ENCODE measurements at regions not wholly inside any gene's neighbourhood (a gene's known extent, or its start where the extent isn't known, plus 50 kb on each side); places are given as distances from the start of the nearest gene placed in this dataset.

DNA sequence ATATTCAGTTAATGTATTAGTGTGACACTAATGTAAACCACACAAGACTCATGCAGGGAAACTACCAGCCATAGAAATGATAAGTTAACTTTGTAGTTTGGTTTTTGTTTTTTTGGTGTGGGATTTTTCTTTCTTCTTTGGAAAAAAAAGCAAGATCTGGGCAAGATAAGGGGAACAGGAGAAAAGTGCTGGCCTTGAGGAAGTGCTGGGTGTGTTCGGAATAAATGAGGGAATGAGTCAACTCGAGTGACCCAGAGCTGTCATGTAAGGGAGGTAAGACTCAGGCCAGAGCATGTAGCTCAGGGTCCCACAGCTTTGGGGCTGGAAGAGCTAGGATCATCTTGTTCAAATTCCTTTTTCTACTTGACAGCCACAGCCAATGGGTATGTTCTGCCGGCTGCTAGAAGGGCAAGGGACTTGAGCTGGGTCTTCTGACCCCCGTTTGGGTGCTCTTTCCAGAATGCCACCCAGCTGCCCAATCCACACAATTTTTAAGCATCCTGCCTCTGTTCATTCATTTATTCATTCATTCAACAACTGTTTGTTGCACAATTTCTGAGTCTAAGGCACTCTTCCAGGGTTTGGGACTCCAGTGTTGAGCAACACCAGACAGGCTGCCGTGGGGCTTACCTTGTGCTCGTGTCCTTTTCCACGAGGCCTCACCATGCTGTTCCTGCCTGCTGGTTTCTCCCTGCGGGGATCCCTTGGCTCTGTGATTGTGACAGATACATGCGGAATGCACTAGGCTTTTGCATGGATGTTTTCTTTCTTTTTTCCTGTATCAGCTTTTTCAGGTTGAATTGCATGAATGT is 54.5 kb downstream of the CLDN34 start:
- no peak for DNase-seq

DNA sequence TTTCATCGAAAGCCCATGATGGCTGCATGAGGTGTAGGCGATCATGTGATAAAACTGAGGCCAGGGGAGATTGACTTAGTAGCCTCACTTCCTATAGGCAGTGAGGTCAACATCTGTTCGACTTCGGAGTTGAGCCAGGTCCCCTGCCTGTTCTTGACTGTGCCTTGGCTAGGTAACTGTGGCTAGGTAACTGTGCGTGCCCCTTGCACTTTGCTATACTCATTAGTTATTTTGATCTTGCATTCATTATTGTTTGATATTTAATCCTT is 55.0 kb downstream of the CLDN34 start:
- no peak for DNase-seq

DNA sequence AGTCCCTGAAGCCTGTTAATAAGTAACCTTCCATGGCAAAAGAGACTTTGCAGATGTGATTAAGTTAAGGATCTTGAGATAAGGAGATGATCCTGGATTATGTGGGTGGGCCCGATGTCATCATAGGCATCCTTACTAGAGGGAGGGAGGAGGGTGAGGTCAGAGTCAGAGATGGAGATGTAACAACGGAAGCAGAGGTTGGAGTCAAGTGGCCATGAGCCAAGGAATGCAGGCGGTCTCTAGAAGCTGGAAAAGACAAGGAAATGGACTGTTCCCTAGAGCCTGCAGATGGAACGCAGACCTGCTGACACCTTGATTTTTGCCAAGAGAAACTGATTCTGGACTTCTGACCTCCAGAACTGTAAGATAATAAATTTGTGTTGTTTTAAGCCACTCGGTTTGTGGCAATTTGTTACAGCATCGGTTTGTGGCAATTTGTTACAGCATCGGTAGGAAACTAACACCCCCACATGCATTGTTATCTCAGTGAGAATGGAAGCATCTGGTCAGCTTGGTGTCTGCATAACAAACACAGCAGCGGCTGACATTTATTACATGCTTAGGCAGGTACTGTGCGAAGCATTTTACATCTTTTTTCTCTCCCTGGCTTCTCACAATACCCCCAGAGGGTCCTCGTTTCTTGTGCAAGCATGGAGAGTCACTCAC is 55.6 kb downstream of the CLDN34 start:
- no peak for DNase-seq

DNA sequence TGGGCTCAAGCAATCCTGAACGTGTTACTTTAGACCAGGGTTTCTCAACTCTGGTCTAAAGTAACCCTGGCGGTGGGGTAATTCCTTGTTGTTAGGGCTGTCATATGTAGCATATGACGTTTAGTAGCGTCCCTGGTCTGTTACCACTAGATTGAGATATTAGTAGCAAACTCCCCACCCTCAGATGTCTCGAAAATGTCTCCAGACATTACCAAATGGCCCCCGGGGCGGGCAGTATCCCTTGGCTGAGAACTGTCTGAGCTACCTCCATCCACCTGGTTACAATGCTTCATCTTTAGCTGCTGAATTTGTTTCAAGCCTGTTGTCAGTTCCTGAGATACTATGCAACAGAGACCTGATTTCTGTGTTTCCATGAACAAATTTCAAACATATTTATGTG is 56.7 kb downstream of the CLDN34 start:
- no peak for DNase-seq

DNA sequence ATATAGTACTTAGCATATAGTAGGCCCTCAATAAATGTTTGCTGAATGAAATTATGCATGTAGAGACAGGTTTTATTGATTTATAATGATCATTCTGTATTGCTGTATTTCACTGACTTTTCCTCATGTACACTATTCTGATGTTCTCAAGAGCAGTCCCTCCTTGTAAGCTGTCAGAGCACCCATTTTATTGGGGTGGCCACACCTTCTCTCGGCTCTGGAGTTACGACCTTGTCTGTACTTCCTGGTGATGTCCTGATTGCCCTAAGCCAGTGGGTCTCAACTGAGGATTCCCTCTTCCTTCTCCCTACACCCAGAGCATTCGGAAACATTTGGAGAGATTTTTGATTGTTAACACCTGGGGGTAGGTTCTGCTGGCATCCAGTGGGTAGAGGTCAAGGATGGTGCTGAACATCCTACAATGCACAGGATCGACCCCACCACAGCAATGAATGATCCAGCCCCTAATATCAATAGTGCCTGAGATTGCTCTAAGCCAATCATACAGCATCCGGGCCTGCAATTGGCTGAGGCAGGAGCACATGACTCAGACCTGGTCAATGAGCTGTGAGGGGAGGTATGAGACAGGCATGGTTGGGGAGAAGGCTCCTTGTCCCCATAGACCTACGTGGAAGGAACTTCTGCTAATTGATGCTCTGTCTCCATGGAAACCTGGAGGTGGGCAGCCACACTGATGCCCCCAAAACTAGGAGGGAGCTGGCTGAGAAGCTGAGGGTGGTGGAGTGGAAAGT is 58.8 kb downstream of the CLDN34 start:
- no peak for DNase-seq

DNA sequence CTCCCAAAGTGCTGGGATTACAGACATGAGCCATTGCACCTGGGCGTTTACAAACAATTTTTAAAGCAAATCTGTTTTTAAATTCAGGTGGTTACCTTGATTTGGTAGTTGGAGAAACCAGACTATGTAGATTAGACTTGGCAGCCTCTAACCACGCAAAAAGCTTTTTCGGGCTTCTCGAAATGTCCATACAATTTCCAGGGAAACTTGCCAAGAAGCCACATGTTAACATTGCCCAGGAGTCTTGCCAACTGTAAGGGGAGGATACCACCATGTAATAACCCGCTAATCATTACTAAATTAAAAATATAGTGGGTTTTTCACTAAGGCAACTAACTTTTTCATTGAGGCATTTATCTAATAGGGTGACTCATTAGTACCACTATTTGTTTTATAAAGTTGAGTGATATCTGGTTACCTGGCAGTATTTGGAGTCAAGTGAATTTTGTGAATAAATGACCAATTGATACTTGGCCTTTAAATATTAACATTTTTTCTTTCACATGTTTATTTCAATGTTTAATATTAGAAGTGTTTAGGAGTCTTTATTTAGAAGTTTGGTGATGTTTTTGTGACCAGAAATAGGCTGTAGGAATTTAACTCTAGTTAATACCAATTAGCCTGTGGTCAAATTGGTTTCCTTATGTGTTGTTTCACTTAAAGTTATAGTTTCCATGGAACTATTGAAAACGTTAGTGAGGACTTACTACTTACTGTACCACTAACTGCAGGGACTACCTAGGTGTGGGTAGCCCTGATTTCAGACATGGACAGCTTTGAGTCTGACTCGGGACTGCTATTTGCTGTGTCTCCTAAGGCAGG is 61.3 kb downstream of the CLDN34 start:
- DNase-seq = no peak

DNA sequence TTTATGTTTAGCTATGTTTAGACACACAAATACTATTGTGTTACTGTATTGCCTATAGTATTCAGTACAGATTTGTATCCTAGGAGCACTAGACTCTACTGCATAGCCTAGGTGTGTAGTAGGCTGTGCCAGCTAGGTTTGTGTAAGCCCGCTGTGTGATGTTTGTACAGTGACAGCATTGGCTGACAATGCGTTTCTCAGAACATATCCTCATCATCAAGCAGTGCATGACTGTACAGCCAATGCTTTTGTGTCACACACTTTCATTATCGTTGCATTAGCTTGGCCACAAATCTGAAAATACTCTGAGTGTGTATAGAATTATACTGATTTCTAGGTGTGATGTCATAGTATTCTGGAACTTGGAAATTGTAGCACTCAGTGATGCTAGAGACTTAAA is 63.4 kb downstream of the CLDN34 start:
- no peak for DNase-seq

DNA sequence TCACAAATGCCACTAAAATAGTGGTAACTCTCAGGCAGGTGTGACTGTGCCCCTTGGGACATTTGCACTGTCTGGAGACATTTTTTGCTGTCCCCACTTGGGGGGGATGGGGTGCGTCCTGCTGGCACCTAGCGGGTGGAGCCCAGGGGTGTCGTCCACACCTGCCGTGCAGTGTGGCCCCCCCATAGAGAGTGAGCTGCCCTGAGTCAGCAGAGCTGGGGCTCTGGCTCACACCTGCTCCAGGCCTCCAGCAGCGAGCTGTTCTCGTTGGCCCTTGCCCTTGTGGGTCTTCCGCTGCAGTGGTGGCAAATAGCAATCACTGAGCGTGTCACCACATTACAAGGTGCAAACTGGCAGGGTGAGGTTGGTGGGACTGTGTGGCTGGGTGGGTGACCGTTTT is 64.6 kb downstream of the CLDN34 start:
- DNase-seq = no peak

DNA sequence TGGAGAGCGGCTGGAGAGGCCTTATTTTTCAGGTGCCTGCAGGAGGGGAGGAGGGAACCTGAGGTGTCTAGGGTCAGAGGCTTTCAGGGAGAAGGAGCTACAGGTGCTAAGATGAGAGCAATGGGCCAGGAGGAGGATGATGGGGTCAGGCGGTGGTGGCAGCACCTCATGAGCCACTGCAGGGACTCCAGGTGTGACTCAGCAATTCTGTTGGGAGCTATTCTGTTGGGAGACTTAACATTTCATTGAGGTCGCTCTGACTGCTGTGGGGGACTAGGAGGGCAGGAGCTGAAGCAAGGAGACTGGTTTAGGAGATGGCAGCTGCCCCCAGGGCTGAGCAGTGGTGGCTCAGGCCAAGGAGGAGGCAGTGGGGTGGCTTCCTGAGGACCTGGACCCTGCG is 65.0 kb downstream of the CLDN34 start:
- DNase-seq = no peak

DNA sequence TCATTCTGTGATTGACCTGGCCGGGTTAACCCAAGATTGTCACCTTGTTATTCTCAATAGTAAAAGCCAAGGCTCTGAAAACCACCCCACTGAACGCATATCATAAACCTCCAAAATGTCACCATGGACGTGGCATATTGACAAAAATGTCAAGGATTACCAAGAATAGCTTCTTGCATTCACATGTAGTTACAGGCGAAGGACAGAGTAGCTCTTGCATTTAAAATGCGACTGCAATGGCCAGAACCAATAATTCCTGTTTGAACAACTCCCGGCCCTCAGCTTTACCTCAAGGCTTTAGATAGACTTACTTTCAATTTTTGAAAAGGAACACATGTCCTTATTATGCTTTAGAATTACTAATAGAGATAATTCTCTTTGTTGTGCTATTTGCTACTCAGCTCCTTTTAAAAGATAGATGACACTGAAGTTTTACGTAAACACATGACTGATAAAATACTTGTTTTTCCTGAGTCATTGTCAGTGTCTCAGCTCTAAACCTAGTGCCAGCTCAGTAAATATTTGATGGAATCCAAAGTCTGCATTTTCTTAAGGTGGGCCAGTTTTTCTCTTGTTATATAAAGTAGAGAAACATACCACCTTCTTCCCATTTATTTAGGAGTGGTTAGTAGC is 66.3 kb downstream of the CLDN34 start:
- no peak for DNase-seq

DNA sequence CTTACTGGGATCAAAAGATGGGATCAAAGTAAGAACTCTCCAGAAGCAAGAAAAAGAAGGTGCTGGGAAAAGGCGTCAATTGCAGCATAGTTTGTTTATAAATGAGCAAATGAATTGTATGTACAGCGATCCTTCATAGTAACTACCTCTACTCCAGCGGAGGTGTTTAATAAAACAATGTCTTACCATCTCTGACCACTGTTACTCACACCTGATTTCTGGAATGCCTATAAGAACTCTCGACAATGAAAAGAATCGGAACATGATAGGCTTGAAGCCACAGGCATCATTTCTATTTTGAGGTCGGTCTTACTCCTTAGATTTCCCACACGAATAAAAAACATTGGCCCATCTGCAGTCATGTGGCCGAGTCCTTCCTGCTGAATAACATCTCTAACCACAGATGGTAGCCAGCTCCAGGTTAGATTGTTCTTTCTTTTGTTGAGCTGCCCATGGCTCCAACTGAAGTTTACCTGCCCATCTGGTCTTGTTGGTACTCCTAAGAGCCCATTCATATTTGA is 67.6 kb downstream of the CLDN34 start:
- DNase-seq = no peak

DNA sequence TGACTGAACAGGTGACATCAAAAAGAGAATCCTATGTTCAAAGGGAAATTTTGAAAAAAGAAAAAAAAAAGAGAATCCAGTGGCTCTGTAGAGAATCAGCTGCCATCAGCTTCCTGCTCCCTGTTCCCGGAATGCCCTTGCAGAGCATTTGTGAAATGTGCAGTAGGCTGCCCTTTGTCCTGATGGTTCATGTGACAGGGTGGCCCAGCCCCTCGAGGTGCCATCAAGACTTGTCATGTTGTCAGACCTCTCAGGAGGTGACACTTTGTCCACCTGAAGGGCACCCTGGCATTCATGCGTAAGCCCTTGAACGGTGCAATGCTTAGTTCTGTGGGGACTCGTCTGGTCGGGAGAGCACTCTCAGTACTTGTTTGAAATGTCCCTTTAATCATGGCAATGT is 71.4 kb downstream of the CLDN34 start:
- no peak for DNase-seq

DNA sequence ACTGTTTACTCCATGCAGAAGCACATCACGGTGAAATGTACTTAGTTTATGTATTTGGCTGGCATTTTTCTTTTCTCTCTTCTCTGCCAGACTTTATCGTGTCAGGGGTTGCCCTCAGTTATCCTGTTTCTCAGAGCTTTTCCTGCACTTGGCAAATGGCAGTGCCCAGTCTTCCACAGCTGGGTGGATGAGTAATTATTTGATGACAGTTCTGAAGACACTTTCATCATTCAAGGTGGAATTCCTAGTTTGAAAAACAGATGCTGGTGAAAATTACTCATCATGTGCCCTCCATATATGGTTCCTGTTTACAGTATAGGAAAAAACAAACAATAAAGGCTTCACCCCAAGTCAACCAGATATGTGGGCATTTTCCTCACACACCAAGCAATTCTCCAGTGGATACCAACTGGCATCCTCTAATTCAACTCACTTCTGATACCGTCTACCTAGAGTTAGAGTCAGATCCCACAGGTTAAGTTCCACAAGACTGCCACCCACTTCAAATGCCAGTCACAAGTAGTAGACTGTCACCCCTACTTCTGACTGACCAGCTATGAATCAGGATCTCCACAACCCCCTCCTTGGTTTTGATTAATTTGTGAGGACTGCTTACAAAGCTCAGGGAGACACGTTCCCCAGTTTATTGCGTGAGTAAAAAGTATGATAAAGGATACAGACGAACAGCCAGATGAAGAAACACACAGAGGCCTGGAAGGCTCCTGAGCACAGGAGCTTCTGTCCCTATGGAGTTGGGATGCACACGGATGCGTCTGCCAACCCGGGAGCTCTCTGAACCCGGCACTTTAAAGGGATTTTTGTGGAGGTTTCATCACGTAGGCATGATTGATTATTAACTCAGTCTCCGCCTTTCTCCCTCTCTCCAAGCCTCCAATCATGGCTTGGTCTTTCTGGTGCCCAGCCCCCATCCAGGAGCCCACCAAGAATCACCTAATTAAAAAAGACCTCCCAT is 72.9 kb downstream of the CLDN34 start:
- DNase-seq = no peak

DNA sequence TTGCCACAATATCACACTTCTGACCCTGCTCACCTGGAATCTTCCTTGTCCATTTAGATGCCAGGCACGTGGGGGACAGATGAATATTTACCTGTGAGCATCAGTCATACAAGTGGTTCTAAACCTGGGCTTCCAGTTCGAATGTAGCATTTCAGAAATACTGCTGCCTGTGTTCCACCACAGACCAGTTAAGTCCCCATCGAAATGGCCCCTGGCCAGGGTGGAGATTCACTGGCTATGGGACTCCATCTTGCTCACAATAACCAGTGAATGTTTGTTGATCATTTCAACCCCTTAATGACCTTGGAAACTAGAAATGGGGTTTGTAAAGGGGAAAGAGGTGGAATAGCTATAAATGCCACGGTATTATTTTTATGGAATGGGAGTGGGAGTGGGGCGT is 73.8 kb downstream of the CLDN34 start:
- no peak for DNase-seq

DNA sequence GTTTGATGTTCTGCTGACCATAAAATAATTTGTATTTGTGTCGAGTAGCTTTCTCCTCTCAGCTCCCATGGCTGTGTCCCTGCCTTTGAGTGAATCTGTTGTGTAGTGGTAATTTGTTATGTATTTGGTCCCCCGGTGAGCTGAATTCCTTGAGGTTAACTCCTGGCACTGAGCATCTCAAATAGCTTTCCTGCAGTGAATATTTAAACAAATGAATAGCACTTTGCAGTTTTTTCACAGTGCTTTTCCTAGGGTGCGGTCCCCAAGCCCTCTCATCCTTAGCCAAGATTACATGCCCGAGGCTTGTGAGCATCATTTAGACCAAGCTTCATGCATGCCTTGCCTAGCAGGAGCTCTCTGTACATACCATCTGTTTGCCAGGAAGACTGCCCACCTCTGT is 74.2 kb downstream of the CLDN34 start:
- DNase-seq = no peak

DNA sequence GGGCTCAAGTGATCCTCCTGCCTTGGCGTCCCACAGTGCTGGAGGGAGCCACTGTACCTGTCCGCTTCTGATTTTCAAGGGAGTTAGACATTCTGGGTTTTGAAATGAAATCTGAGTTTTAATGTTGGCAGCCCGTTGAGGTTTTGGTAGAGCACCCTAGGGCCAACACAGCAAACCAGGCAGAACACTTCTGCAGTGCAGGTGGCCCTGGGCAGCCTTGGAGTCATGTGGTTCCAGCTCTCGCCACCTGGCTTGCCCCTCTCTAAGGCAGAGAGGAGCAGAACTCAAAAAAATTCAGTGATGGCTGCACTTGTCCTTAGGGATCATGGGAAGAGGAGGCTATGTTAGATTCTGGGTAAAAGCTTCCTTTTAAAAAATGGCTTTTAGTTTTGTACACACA is 74.9 kb downstream of the CLDN34 start:
- DNase-seq = no peak

DNA sequence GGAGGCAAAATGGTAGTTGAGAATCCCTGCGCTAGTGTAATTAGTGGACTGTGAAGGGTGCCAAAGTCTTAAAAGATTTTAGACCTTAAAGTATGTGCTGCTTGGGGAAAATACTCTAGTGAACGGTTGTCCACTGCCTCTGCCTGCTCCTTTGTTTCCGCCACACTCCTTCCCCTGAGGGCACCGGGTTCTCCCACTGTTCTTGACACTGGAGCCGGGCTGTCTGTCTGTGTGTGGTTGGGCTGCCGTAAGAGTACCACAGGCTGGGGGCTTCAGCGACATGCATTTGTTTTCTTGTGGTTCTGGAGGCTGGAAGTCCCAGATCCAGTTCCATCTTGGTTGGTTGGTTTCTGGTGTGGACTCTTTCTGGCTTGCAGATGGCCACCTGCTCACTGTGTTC is 76.2 kb downstream of the CLDN34 start:
- DNase-seq = no peak

DNA sequence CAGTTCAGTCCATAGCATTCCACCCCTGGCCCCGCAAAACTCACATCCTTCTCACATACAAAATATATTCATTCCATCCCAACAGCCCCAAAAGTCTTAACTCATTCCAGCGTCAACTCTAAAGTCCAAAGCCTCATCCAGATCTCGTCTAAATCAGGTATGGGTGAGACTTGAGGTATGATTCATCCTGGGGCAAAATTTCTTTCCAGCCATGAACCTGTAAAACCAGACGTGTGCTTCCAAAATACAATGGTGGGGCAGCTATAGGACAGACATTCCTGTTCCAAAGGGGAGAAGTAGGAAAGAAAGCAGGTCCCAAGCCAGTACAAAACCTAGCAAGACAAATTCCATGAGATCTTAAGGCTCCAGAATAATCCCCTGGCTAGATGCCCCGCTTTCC is 76.9 kb downstream of the CLDN34 start:
- DNase-seq = no peak

DNA sequence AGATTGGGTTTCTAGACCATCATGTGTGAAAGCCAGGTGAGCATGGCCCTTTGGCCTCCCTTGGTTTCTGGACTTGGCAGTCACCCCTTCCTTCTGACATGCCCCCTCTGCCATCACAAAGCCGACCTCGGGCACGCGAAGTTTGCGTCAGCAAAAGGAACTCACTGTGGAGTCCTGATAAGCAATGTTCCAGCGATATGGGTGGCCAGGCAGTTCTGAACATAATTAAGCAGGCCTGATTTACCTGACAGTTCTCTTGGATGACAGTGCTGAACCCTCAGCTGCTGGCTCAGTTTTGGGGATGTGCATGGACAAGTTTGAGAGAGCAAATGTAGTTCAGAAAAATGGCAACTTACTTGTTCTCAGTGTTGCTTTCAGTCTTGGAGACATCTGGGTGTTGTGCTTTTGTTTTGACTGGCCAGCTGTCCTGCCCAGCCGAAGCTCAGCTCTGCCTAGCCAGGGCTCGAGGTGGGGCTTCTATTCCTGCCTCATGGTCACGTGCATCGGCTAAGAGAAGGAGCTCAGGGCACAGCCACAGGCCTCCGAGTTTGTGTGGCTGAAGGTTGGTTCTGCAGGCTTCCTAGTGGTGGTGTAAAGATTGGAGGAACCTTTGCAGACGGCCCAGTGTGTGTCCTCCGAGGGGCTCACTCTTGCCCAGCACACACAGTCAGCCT is 78.3 kb downstream of the CLDN34 start:
- no peak for DNase-seq

DNA sequence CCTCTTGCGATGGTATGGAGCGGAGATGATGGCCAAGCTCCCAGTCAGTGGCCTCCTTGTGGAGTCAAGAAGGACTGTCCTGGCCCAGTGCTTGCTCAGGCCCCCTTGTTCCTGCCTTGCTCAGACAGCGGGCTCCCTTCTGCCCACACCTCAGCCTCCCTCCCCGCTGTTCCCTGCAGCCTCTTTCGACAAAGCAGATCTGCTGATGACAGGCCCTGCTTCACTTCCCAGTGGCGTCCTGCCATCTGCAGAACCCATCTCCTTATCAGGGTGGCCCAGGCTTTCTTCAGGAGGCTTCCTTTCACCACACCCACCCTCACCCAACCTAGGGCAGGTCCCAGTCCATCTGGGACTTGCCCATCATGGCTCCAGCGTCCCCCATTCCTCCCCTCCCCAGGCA is 80.0 kb downstream of the CLDN34 start:
- DNase-seq = no peak

DNA sequence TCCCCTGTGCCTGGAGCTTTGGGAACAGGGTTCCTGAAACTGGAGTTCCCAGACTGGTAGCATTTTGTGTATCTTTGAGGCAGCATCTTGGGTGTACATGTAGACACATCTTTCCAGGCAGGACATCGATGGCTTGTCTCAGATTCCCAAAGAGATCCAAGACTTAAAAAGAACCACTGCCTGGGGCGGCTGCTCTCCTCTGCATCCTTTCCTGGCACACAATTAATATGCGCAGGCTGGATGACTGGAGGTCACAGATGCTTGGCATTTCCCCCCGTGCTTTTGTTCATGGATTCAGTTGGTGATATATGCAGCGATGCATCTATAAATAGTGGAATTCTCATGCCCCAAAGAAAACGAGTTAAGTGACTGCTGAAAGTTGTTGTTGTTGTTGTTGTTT is 80.5 kb downstream of the CLDN34 start:
- DNase-seq = no peak
